GM19452 (cell line): ENCODE measurements at regions not wholly inside any gene's neighbourhood (a gene's known extent, or its start where the extent isn't known, plus 50 kb on each side); places are given as distances from the start of the nearest gene placed in this dataset.
"Not testable (repeated sequence)": the region's sequence is repeated elsewhere in the genome, so short reads cannot be mapped to it uniquely, and the experiment has no call there.

Source experiments
- ATAC-seq: cut with Tn5 transposase; IDR thresholded peaks from one replicate; pipeline ENCODE4 v1.9.1; 2021; ENCODE audit not compliant: unreplicated experiment

DNA sequence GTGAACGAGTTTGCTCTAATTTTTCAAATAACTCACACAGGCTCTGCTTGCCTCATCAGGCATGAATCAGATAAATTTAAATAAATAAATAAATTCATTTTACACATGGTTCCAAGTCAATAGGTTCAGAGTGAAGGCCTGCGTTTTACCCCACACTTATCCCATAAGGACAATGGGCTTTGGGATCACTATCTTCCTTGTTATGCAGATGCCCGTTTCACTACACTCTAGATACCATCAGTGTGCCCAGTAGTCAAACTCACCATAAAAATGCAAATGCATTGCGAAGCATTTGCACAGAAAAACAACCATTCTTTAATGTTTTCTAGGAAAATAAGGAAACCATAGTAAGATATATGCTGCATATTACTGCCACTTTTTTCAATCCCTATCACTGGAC is 155.9 kb upstream of the CCDC196 start:
- ATAC-seq = no peak

- no peak for ATAC-seq
These were observed 155.3 kb upstream of the CCDC196 start for GRCh38 chr14:66330916-66331315.

- ATAC-seq = not testable (repeated sequence)
These were observed 152.9 kb upstream of the CCDC196 start for GRCh38 chr14:66333293-66333692.

DNA sequence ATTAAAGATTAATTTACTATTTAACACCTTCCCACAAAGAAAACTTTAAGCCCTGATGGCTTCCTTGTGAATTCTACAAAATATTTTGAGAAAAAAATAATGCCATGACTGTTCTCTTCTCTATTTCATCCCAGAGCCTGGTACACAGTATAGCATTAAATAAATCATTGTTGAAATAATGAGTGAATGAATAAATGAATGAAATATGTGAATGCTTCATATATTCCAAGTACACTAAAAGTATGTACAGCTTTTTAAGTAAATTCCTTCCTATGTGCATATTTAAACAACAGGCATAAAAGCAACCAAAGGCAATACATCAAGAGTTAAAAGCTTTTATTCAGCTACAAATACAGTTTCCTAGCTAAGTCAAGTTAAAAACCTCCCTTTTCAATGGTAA is 144.9 kb upstream of the CCDC196 start:
- no peak for ATAC-seq

- no peak for ATAC-seq
These were observed 140.2 kb upstream of the CCDC196 start for GRCh38 chr14:66345986-66346385.

DNA sequence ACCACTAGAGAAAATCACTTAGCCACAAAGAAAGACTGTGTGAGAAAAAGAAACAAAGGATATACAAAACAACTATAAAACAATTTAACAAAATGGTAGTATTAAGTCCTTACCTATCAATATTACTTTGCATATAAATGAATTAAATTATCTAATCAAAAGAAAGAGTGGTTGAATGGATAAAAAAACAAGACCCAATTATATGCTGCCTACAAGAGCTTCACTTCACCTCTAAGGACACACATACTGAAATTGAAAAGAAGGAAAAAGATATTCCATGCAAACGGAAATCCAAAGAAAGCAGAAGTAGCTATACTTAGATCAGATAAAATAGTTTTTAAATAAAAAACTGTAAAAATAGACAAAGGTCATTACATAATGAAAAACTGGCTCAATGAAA is 134.9 kb upstream of the CCDC196 start:
- no peak for ATAC-seq

- no peak for ATAC-seq
These were observed 126.7 kb upstream of the CCDC196 start for GRCh38 chr14:66359500-66359899.

- ATAC-seq = no peak
These were observed 125.7 kb upstream of the CCDC196 start for GRCh38 chr14:66360366-66360926.

DNA sequence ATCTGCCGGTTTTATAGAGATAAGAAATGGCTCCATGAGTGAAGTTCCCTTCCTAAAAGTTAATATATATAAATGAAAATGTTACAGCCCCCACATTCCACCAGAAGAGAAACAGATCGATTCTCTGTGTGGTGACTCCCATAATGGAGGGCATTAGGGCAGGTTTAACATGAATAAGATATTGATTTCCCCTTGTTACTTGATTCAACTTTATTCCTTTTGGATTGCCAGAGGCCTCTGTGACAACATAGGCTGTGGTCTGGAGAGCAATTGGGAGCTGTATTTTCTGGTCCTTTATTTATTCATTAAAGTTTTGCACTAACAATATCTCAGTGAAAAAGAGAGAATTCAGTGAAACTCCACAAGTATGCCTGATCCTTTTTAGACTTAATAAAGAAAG is 125.2 kb upstream of the CCDC196 start:
- ATAC-seq = no peak

DNA sequence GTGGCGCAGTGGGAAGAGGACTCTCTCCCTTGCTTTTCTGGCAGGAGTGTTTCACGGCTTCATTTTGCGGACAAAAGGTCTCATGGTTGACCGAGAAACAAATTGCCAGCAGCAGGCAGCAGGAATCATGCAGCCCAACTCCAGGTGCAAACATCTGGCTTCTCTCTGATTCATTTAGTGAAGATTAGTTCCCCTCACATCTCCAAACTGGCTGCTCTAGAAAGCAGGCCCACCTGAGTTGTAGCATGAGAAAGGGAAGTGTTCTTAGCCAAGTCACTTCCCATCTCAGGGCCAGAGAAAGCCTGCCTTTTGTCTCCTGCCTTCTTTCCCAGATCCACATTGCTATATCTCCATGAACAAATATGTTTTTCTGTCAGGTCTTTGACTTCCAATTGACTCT is 120.8 kb upstream of the CCDC196 start:
- no peak for ATAC-seq

GRCh38 chr14:66369157-66369697 is 116.9 kb upstream of the CCDC196 start:
- no peak for ATAC-seq

- no peak for ATAC-seq
These were observed 114.4 kb upstream of the CCDC196 start for GRCh38 chr14:66371776-66372175.

DNA sequence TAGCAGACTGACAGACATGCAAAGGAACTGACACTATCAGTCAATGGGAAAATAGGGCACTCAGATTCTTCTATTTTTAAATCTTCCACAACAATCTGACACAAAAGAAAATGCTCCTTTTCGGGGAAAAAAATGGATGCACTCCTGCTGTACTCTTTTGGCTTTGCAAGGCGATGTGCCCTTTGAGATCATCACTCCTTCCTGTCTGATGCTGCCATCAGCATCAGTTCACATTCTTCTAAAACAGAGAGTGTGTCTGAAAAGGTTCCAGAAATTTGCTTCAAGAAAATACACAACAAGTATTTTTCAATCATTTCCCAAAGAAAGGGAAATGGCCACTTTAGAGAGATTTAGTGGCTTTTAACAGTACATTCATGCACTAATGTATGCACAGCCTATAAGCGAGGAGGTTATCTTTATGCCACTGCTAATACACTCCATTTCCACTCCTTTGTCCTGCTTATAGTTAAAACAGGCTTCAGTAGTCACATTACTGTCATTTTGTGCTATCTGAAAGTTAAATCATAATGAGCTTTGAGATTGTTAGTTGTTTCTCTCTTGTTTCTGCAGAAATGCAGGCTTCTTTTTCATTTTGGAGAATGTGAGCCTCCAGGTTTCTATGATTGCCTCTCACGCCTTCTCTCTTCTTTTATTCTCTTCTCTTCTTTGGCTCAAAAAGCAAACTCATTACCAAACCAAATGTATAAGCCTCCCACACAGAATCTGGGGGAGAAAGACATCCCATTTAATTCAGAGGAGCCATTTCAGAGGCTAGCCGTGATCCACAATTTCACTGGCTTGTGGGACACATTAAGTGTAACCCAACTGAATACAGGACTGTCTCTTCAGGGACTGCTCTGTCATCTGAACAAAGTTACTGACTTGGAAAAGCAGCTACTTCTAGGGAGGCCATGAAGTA is 110.9 kb upstream of the CCDC196 start:
- ATAC-seq = no peak

- no peak for ATAC-seq
These were observed 108.6 kb upstream of the CCDC196 start for GRCh38 chr14:66377574-66377973.

- ATAC-seq = no peak
These were observed 107.3 kb upstream of the CCDC196 start for GRCh38 chr14:66378712-66379505.

- ATAC-seq = no peak
These were observed 106.0 kb upstream of the CCDC196 start for GRCh38 chr14:66380143-66380542.

DNA sequence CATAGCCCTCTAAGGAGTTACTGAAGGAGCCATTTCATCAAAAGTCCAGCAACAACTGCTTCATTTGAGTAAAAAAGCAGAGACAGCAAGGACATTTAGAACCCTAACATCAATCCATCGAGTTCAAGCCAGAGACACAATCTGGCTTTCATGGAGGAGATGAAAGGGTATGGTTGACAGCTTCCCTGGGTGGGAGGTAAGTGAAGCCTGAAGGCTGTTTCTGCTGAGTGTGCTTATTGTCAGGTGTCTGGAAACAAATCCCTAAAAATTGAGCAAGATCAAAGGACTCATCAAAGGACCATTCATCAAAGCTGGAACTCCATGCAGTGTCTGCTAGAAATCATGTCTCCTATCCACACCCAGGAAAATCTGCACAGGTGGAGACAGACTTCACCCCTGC is 104.4 kb upstream of the CCDC196 start:
- no peak for ATAC-seq

DNA sequence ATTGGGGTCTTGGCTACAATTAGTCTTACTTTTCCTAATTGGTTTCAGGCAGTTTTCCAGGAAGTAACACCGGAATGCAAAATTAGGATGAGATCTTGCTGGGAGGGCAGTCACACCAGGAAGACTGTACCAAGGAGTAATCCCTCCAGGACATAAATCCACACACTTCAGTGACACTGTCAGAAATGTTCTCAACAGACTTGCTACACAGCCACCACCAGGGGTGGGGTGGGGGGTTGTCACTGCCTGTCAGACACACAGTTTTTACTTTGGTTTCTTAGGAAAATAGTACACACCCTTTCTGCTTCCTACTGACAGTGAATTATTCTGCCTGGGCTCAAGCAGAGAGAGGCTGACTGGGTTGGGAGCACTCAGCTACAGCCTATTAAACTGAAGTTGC is 102.9 kb upstream of the CCDC196 start:
- ATAC-seq = no peak

- no peak for ATAC-seq
These were observed 102.4 kb upstream of the CCDC196 start for GRCh38 chr14:66383771-66384170.

GRCh38 chr14:66388516-66388915 is 97.7 kb upstream of the CCDC196 start:
- no peak for ATAC-seq

DNA sequence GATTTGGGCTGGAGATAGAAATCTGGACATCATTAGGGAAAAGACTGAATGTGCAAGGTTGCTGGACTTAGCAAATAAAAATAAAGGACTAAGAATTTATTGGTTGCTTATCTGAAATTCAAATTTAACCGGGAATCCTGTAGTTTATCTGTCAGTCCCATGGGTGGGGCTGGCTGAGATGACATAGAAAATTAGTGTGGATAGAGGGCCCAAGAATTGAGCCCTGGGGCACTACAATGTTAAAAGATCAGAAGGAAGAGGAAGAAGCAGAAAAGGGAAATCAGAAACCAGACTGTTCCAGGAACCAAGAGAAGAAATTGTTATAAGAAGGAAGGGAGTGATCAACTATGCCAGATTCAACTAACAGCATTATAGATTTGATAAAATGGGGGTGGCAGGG is 96.7 kb upstream of the CCDC196 start:
- ATAC-seq = no peak

- no peak for ATAC-seq
These were observed 90.9 kb upstream of the CCDC196 start for GRCh38 chr14:66395300-66395699.
